HG03045 (cell line): ENCODE measurements at regions not wholly inside any gene's neighbourhood (a gene's known extent, or its start where the extent isn't known, plus 50 kb on each side); places are given as distances from the start of the nearest gene placed in this dataset.
"Not testable (repeated sequence)": the region's sequence is repeated elsewhere in the genome, so short reads cannot be mapped to it uniquely, and the experiment has no call there.

ENCODE experiments used
- ATAC-seq: cut with Tn5 transposase; IDR thresholded peaks from one replicate; pipeline ENCODE4 v1.9.1; 2021; ENCODE audit warnings: mild to moderate bottlenecking, moderate library complexity; ENCODE audit not compliant: unreplicated experiment

DNA sequence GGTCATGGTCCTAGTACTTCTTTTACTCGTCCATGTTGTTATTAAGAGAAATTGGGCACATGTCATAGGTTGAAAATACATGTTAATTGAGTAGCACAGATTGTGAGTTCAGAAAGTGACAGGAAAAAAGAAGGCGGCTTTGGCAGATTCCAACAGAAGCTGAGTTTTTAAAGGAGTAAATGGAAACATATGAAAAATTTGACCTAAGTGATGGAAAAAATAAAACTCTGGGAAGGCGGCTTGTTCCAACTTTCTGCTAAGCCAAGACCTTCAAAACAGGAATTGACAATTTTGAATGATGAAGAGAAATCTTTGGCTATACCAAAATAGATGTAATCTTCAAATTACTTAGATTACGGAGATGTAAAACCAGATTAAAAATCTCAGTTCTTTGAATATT, 868.0 kb downstream of the EPHA4 start:
- ATAC-seq, result no peak

DNA sequence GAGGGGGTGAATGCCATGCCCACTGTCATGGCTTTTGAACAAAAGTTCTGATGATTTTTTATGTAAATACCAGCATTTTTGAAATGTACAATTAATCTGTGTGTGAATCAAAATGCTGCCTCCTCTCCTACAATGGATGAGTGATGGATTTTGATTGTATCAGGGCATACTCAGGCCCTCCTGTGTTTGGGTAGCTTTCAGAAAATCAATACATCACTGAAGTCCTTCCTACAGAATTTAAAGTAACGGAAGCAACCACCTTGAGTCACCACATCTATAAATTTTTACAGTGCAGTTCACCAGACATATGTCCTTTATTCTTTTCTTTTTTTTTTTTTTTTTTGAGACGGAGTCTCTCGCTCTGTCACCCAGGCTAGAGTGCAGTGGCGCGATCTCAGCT, 867.3 kb downstream of the EPHA4 start:
- no peak for ATAC-seq

DNA sequence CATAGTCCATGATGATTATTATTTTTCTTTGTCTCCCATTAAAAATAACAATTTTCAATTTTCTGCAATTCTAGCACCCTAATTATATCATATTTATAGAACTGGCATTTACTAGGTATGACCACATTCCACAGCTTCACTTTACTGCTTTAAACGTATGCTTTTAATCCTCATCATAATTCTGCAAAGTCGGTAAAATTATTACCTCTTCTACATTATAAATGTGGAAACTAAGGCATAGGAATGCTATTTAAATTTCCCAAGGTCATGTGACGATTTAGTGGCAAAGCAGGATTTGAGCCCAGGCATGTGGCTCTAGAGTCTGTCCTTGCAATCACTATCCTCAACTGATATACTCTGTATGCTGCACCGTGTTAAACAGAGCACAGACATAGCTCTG, 866.4 kb downstream of the EPHA4 start:
- no peak for ATAC-seq

- ATAC-seq, result no peak
Observed at GRCh38 chr2:220707261-220707660, 864.8 kb downstream of the EPHA4 start.

DNA sequence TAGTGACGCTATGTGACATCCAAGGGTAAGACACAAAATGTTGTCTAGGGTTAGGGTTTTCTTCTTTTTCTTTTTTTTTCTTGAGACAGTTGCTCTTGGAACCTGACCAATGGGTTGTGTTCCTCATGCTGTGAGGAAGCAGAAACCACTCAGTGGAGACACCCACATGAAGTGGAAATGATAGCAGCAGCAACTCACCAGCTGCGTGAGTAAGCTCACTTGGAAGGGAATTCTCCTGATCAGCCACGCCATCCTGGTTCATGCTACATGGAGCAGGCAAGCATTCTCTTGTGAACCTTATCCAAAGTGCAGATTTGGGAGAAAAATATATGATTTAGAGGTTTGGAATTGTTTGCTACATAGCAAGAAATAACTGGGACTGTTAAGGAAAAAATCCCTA, 863.7 kb downstream of the EPHA4 start:
- ATAC-seq, result no peak

DNA sequence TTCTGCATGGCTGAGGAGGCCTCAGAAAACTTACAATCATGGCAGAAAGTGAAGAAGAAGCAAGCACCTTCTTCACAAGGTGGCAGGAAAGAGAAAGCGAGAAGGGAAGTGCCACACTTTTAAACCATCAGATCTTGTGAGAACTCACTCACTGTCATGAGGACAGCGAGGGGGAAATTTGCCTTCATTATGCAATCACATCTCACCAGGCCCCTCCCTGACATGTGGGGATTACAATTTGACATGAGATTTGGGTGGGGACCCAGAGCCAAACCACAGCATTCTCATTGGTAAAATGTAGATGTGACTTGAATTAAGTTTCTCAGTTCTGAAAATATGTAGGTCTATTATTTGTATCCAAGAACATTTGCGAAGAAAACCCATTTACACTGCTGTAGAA, 854.8 kb downstream of the EPHA4 start:
- ATAC-seq, result no peak

- ATAC-seq, result no peak
Observed at GRCh38 chr2:220736778-220737177, 835.3 kb downstream of the EPHA4 start.

DNA sequence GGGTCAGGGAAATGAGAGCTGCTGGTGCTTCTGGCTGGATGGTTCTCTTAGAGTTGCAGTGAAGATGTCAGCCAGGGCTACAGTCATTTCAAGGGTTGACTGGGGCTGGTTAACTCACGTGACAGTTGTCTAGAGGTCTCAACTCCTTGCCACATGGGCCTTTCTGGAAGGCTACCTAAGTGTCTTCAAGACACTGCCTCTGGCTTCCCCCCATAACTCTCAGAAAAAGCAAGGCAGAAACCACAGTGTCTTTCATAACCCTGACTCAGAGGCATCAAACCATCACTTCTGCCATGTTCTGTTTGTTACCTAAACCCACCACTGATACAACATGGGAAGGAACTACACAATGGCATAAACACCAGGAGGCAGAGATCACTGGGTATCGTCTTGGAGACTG, 828.9 kb downstream of the EPHA4 start:
- ATAC-seq, result no peak

DNA sequence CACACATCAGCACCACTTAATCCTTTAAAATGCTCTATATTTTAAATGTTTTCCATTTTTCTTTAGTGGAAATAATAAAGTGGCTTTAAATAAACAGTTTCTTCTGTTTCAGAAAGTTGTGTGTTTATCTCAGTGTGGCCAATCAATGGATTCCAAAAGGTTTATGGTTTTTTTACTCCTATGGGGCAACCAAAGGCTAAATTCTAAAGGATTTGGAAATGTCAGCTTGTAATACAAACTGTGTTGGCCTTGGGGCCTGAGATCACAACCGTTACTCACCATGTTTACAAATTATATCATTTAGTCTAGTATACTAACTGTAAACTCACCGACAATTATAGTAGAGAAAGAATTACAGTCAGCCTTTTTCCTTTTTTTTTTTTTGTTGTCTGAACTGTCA, 827.2 kb downstream of the EPHA4 start:
- ATAC-seq, result no peak

DNA sequence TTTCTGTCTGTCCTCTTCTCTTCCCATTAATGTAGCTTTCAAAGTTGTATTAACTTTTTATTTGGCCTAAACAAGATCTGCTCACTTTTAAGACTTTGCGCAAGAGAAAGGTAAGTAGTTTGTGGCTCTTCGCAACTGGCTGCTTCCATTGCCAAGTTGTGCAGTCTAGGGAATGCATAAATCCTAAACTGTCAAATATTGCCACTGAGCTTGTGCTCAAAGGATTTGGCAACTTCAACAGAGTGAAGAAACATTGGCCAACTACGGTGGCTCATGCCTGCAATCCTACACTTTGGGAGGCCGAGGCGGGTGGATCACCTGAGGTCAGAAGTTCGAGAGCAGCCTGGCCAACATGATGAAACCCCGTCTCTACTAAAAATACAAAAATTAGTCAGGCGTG, 826.4 kb downstream of the EPHA4 start:
- no peak for ATAC-seq

DNA sequence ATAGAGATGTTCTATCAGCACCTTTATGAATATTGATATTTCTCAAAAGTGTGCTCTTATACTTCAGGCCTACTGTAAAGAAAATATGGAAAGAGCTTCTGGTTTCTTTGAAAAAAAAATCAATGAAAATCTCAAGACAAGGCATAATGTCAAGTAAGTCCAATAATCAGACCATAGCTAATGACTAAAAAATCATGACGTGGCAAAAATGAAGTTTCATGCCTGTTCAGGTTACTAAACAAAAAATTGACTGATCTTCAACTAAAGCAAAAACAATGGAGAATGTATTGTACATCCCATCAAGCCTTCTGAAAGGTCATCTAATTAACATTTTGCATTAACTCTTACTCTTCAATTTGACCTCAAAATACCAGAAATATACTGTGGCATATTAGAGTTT, 824.4 kb downstream of the EPHA4 start:
- ATAC-seq, result no peak

- no peak for ATAC-seq
Observed at GRCh38 chr2:220748875-220749479, 823.1 kb downstream of the EPHA4 start.

- no peak for ATAC-seq
Observed at GRCh38 chr2:220753486-220753885, 818.6 kb downstream of the EPHA4 start.

DNA sequence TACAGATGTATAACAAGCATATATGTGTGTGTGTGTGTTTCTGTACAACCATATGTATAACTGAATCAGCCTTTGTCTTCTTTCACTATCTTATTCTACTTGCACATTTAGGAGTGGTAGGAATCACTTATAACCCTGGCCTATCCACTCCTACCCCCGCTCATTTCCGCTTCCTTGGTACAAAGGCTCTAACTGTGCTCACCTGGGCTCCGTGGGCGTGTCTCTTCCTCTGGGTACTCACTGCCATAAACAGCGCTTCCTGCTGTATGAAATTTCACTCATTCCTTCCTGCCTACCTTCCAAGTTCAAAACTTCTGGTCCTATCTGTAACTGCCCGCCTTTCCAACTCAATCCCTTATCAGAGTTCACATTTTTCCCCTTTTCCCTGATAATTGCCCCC, 815.5 kb downstream of the EPHA4 start:
- ATAC-seq, result no peak

GRCh38 chr2:220758376-220758775, 813.7 kb downstream of the EPHA4 start:
- not testable (repeated sequence) for ATAC-seq

- no peak for ATAC-seq
Observed at GRCh38 chr2:220764171-220764570, 807.9 kb downstream of the EPHA4 start.

- no peak for ATAC-seq
Observed at GRCh38 chr2:220767591-220768255, 804.4 kb downstream of the EPHA4 start.

GRCh38 chr2:220775856-220776488, 796.1 kb downstream of the EPHA4 start:
- no peak for ATAC-seq

GRCh38 chr2:220779076-220779475, 793.0 kb downstream of the EPHA4 start:
- not testable (repeated sequence) for ATAC-seq

- ATAC-seq, result no peak
Observed at GRCh38 chr2:220779511-220779910, 792.6 kb downstream of the EPHA4 start.

GRCh38 chr2:220779931-220780330, 792.2 kb downstream of the EPHA4 start:
- no peak for ATAC-seq

GRCh38 chr2:220781622-220782241, 790.4 kb downstream of the EPHA4 start:
- no peak for ATAC-seq
